BE2C (cell line): ENCODE measurements at regions not wholly inside any gene's neighbourhood (a gene's known extent, or its start where the extent isn't known, plus 50 kb on each side); places are given as distances from the start of the nearest gene placed in this dataset.

Experiments used
- DNase-seq: peaks from one replicate; pipeline ENCODE4 v3.0.0-alpha.2; 2020
- H3K27me3 ChIP-seq: fragments of 250-450 bp; sonication (Bioruptor Pico); 2 replicates; pipeline ENCODE4 v1.5.1; 2020; ENCODE audit warnings: mild to moderate bottlenecking
- H3K36me3 ChIP-seq: fragments of 250-450 bp; sonication (Bioruptor Pico); 2 replicates; pipeline ENCODE4 v1.5.1; 2020; ENCODE audit warnings: mild to moderate bottlenecking
- H3K4me1 ChIP-seq: fragments of 250-450 bp; sonication (Bioruptor Pico); 2 replicates; pipeline ENCODE4 v1.5.1; 2020
- H3K4me3 ChIP-seq: 2 replicates; pipeline ENCODE4 v1.5.1; 2011; ENCODE audit warnings: low read depth, low read length
- H3K9me3 ChIP-seq: fragments of 250-450 bp; sonication (Bioruptor Pico); 2 replicates; pipeline ENCODE4 v1.5.1; 2020
- CTCF ChIP-seq: IDR thresholded peaks from 2 replicates; pipeline ENCODE4 v1.5.1; 2012; ENCODE audit warnings: mild to moderate bottlenecking, low read depth, low read length

GRCh38 chr14:100445436-100446088 lies 122.4 kb downstream of the SLC25A47 start:
- Histone ChIP-seq H3K4me1 (peaks cover 62% of the 10 kb centered on the region), H3K9me3 (no peaks in the 10 kb centered on the region)

GRCh38 chr14:100446572-100446971 lies 123.4 kb downstream of the SLC25A47 start:
- DNase-seq = peak; percentile 74
- Histone ChIP-seq H3K36me3 (no peaks in the 10 kb centered on the region), H3K9me3 (no peaks in the 10 kb centered on the region), H3K27me3 (no peaks in the 10 kb centered on the region), H3K4me3 (no peak overlapping the region), H3K4me1 (peaks cover 56% of the 10 kb centered on the region)
- TF ChIP-seq CTCF = no peak

More at GRCh38 chr14:100445436-100446088, 122.4 kb downstream of the SLC25A47 start:
- no peak for DNase-seq
- no peak for TF ChIP-seq CTCF
- Histone ChIP-seq H3K27me3 (no peaks in the 10 kb centered on the region), H3K4me3 (no peak overlapping the region), H3K36me3 (no peaks in the 10 kb centered on the region)

DNA sequence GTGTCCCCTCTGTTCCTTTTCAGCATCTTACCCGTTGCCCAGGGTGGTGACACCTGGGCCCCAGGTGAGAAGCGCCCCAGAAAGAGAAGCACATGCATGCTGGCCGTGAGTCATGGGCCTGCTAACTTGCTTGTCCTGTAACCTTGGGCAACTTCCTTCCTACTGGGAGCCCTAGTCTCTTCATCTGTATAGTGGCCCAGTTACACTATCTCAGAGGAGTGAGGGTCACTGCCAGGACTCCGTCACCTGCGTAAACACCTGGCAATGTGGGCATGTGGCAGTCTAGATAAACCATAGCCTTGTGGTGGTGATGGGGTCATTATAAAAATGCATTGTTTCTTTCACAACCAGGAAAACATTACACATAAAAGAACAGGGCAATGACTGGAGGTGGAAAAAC lies 125.2 kb downstream of the SLC25A47 start:
- TF ChIP-seq CTCF = no peak
- no peaks in the 10 kb centered on the region for H3K36me3 ChIP-seq
- H3K27me3 ChIP-seq = no peaks in the 10 kb centered on the region
- DNase-seq = no peak
- no peak overlapping the region for H3K4me3 ChIP-seq
- H3K9me3 ChIP-seq = no peaks in the 10 kb centered on the region
- H3K4me1 ChIP-seq = peaks cover 38% of the 10 kb centered on the region

DNA sequence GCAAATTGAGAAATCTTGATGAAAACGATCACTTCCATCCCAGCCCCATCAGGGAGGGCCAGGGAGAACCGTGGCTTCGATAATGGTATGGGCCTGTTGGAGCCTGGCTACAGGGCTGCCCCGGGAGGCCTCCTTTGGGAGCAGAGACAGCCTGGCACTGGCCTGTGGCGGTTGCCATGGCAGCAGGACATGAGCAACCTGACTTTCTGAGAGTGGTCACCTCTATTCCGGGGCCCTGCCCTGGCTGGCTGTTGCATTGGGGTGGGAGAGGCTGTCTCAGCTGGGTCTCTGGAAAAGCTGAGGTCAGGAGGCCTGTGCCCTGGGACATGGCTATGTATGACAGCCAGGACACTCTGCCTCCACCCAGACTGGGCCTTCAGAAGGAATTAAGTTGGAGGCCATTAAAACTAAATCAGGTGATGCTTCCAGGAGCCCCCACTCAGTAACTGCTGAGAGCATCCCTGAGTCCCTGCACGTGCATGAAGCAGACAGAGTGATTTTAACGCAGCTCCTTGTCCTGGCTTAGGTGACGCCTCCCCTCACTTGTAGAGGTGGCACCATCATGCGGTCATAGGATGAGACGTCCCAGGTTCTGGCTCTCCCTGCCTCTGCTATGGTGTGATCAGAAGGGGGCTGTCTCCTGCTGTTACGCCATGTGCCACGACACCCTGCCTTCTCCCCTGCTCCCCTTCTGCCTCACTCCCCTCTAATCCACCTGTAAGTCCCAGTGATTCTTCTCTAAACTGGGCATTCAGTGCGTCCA lies 126.3 kb downstream of the SLC25A47 start:
- TF ChIP-seq CTCF = no peak
- no peaks in the 10 kb centered on the region for H3K36me3 ChIP-seq
- H3K4me3 ChIP-seq = no peak overlapping the region
- no peaks in the 10 kb centered on the region for H3K9me3 ChIP-seq
- peak; percentile 64 for DNase-seq
- H3K27me3 ChIP-seq = no peaks in the 10 kb centered on the region
- peaks cover 28% of the 10 kb centered on the region for H3K4me1 ChIP-seq

DNA sequence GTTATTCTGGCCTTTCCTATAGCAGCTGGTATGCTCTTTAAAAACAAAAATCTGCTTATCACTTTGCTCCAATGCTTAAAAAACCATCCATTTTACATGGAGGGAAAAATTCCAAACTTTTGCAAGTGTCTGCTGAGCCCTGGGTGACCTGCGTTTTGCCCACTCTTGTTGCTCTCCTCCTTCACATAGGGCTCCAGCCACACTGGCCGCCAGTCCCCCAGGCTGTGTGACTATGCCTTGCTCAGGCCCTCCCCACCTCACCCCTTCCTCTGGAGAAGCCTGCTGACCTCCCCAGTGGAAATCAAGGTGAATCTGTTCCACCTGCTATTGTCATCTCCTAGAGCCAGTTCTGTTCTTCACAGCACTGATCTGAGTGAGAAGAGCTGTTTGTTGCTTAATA lies 126.9 kb downstream of the SLC25A47 start:
- no peak overlapping the region for H3K4me3 ChIP-seq
- H3K36me3 ChIP-seq = no peaks in the 10 kb centered on the region
- no peaks in the 10 kb centered on the region for H3K27me3 ChIP-seq
- H3K9me3 ChIP-seq = no peaks in the 10 kb centered on the region
- H3K4me1 ChIP-seq = peaks cover 25% of the 10 kb centered on the region
- no peak for TF ChIP-seq CTCF
- DNase-seq = no peak

- no peaks in the 10 kb centered on the region for H3K36me3 ChIP-seq
- peaks cover 25% of the 10 kb centered on the region for H3K4me1 ChIP-seq
- no peak for TF ChIP-seq CTCF
- no peak overlapping the region for H3K4me3 ChIP-seq
- no peaks in the 10 kb centered on the region for H3K9me3 ChIP-seq
- no peak for DNase-seq
- H3K27me3 ChIP-seq = no peaks in the 10 kb centered on the region
Measured at GRCh38 chr14:100450736-100451135, 127.6 kb downstream of the SLC25A47 start.
